Activated T-helper 17 cell treated with anti-CD3 and anti-CD28 coated beads, Interleukin-2, amount 50 U/mL, for 72 hours (primary cell): ENCODE measurements at regions not wholly inside any gene's neighbourhood (a gene's known extent, or its start where the extent isn't known, plus 50 kb on each side); places are given as distances from the start of the nearest gene placed in this dataset.

ENCODE experiments used
- ATAC-seq: fragments of 150-1000 bp; cut with Tn5 transposase; replicated peaks from 2 replicates; pipeline ENCODE4 v1.10.0; 2021; ENCODE audit warnings: mild to moderate bottlenecking, moderate library complexity
- H3K27ac Mint-ChIP-seq: one replicate; pipeline ENCODE4 v1.8.0; 2022; ENCODE audit warnings: mixed read lengths
- H3K27me3 Mint-ChIP-seq: one replicate; pipeline ENCODE4 v1.8.0; 2022; ENCODE audit warnings: mixed read lengths
- H3K36me3 Mint-ChIP-seq: one replicate; pipeline ENCODE4 v1.8.0; 2022; ENCODE audit warnings: low read depth, mild to moderate bottlenecking, mixed read lengths
- H3K4me1 Mint-ChIP-seq: one replicate; pipeline ENCODE4 v1.8.0; 2022; ENCODE audit warnings: mixed read lengths
- H3K4me3 Mint-ChIP-seq: one replicate; pipeline ENCODE4 v1.8.0; 2022; ENCODE audit warnings: mild to moderate bottlenecking, mixed read lengths
- H3K9me3 Mint-ChIP-seq: one replicate; pipeline ENCODE4 v1.8.0; 2022; ENCODE audit warnings: mixed read lengths

- no peak for ATAC-seq
- Mint-ChIP-seq H3K27me3 (peaks cover 8% of the 10 kb centered on the region), H3K36me3 (no peaks in the 10 kb centered on the region), H3K4me1 (no peaks in the 10 kb centered on the region), H3K27ac (no peak overlapping the region), H3K9me3 (no peaks in the 10 kb centered on the region), H3K4me3 (no peak overlapping the region)
These were observed 153.5 kb upstream of the TMEM72 start for GRCh38 chr10:44757551-44758205.

GRCh38 chr10:44759122-44759521 is 152.0 kb upstream of the TMEM72 start:
- no peaks in the 10 kb centered on the region for H3K36me3 Mint-ChIP-seq
- H3K27ac Mint-ChIP-seq = no peak overlapping the region
- H3K27me3 Mint-ChIP-seq = peaks cover 8% of the 10 kb centered on the region
- H3K4me1 Mint-ChIP-seq = no peaks in the 10 kb centered on the region
- H3K4me3 Mint-ChIP-seq = no peak overlapping the region
- no peaks in the 10 kb centered on the region for H3K9me3 Mint-ChIP-seq
- ATAC-seq = no peak

- Mint-ChIP-seq H3K4me1 (no peaks in the 10 kb centered on the region), H3K27me3 (peaks cover 8% of the 10 kb centered on the region), H3K36me3 (no peaks in the 10 kb centered on the region), H3K9me3 (peaks cover 6% of the 10 kb centered on the region), H3K4me3 (no peak overlapping the region), H3K27ac (no peak overlapping the region)
- no peak for ATAC-seq
These were observed 150.6 kb upstream of the TMEM72 start for GRCh38 chr10:44760513-44760912.

- ATAC-seq = no peak
- Mint-ChIP-seq H3K9me3 (peaks cover 10% of the 10 kb centered on the region), H3K36me3 (no peaks in the 10 kb centered on the region), H3K27me3 (peaks cover 8% of the 10 kb centered on the region), H3K27ac (no peak overlapping the region), H3K4me3 (no peak overlapping the region), H3K4me1 (no peaks in the 10 kb centered on the region)
These were observed 150.1 kb upstream of the TMEM72 start for GRCh38 chr10:44761076-44761475.

GRCh38 chr10:44763331-44763730 is 147.8 kb upstream of the TMEM72 start:
- Mint-ChIP-seq H3K27me3 (peaks cover 8% of the 10 kb centered on the region), H3K9me3 (peaks cover 10% of the 10 kb centered on the region), H3K36me3 (no peaks in the 10 kb centered on the region), H3K27ac (no peak overlapping the region), H3K4me3 (no peak overlapping the region), H3K4me1 (no peaks in the 10 kb centered on the region)
- no peak for ATAC-seq

- no peaks in the 10 kb centered on the region for H3K36me3 Mint-ChIP-seq
- no peaks in the 10 kb centered on the region for H3K27me3 Mint-ChIP-seq
- no peak overlapping the region for H3K27ac Mint-ChIP-seq
- no peak for ATAC-seq
- H3K9me3 Mint-ChIP-seq = peaks cover 10% of the 10 kb centered on the region
- H3K4me3 Mint-ChIP-seq = no peak overlapping the region
- no peaks in the 10 kb centered on the region for H3K4me1 Mint-ChIP-seq
These were observed 145.8 kb upstream of the TMEM72 start for GRCh38 chr10:44765299-44765698.

- ATAC-seq = no peak
- Mint-ChIP-seq H3K36me3 (no peaks in the 10 kb centered on the region), H3K4me1 (no peaks in the 10 kb centered on the region), H3K27me3 (peaks cover 8% of the 10 kb centered on the region), H3K9me3 (peaks cover 10% of the 10 kb centered on the region), H3K4me3 (no peak overlapping the region), H3K27ac (no peak overlapping the region)
These were observed 144.5 kb upstream of the TMEM72 start for GRCh38 chr10:44766631-44767030.

GRCh38 chr10:44769450-44769849 is 141.7 kb upstream of the TMEM72 start:
- Mint-ChIP-seq H3K27me3 (peaks cover 8% of the 10 kb centered on the region), H3K27ac (no peak overlapping the region), H3K9me3 (peaks cover 10% of the 10 kb centered on the region), H3K4me3 (no peak overlapping the region), H3K4me1 (no peaks in the 10 kb centered on the region), H3K36me3 (no peaks in the 10 kb centered on the region)
- ATAC-seq = no peak

GRCh38 chr10:44771233-44771995 is 139.7 kb upstream of the TMEM72 start:
- Mint-ChIP-seq H3K27ac (no peak overlapping the region), H3K36me3 (no peaks in the 10 kb centered on the region), H3K27me3 (peaks cover 8% of the 10 kb centered on the region), H3K9me3 (no peaks in the 10 kb centered on the region), H3K4me3 (no peak overlapping the region), H3K4me1 (no peaks in the 10 kb centered on the region)
- no peak for ATAC-seq

- no peak for ATAC-seq
- H3K27ac Mint-ChIP-seq = no peak overlapping the region
- H3K4me1 Mint-ChIP-seq = no peaks in the 10 kb centered on the region
- no peak overlapping the region for H3K4me3 Mint-ChIP-seq
- H3K36me3 Mint-ChIP-seq = no peaks in the 10 kb centered on the region
- H3K9me3 Mint-ChIP-seq = no peaks in the 10 kb centered on the region
- peaks cover 8% of the 10 kb centered on the region for H3K27me3 Mint-ChIP-seq
These were observed 137.6 kb upstream of the TMEM72 start for GRCh38 chr10:44773565-44773964.

- Mint-ChIP-seq H3K4me3 (no peak overlapping the region), H3K36me3 (no peaks in the 10 kb centered on the region), H3K27ac (no peak overlapping the region), H3K9me3 (no peaks in the 10 kb centered on the region), H3K27me3 (peaks cover 10% of the 10 kb centered on the region), H3K4me1 (no peaks in the 10 kb centered on the region)
- no peak for ATAC-seq
These were observed 136.3 kb upstream of the TMEM72 start for GRCh38 chr10:44774676-44775401.

GRCh38 chr10:44775402-44775741 is 135.8 kb upstream of the TMEM72 start:
- Mint-ChIP-seq H3K36me3 (no peaks in the 10 kb centered on the region), H3K9me3 (no peaks in the 10 kb centered on the region), H3K27ac (no peak overlapping the region), H3K27me3 (peaks cover 12% of the 10 kb centered on the region), H3K4me3 (no peak overlapping the region), H3K4me1 (no peaks in the 10 kb centered on the region)
- no peak for ATAC-seq

- Mint-ChIP-seq H3K9me3 (no peaks in the 10 kb centered on the region), H3K27me3 (peaks cover 5% of the 10 kb centered on the region), H3K4me1 (no peaks in the 10 kb centered on the region), H3K27ac (no peak overlapping the region), H3K36me3 (no peaks in the 10 kb centered on the region), H3K4me3 (no peak overlapping the region)
- ATAC-seq = no peak
These were observed 135.0 kb upstream of the TMEM72 start for GRCh38 chr10:44776181-44776580.

- Mint-ChIP-seq H3K36me3 (no peaks in the 10 kb centered on the region), H3K27me3 (peaks cover 17% of the 10 kb centered on the region), H3K9me3 (no peaks in the 10 kb centered on the region), H3K4me1 (no peaks in the 10 kb centered on the region), H3K4me3 (no peak overlapping the region), H3K27ac (no peak overlapping the region)
- ATAC-seq = no peak
These were observed 131.6 kb upstream of the TMEM72 start for GRCh38 chr10:44779511-44779910.

GRCh38 chr10:44780426-44780825 is 130.7 kb upstream of the TMEM72 start:
- no peak for ATAC-seq
- peaks cover 17% of the 10 kb centered on the region for H3K27me3 Mint-ChIP-seq
- H3K36me3 Mint-ChIP-seq = no peaks in the 10 kb centered on the region
- H3K9me3 Mint-ChIP-seq = no peaks in the 10 kb centered on the region
- no peak overlapping the region for H3K4me3 Mint-ChIP-seq
- H3K4me1 Mint-ChIP-seq = no peaks in the 10 kb centered on the region
- H3K27ac Mint-ChIP-seq = no peak overlapping the region
